Activated gamma-delta T cell treated with anti-CD3 and anti-CD28 coated beads, Interleukin-2, amount 50 U/mL, for 16 hours (primary cell): ENCODE measurements at regions not wholly inside any gene's neighbourhood (a gene's known extent, or its start where the extent isn't known, plus 50 kb on each side); places are given as distances from the start of the nearest gene placed in this dataset.

Source experiments
- DNase-seq: peaks from one replicate; pipeline ENCODE4 v3.0.0-alpha.2; 2020; ENCODE audit warnings: low read depth

GRCh38 chr14:49464885-49465284, 121.3 kb downstream of the RPS29 start:
- DNase-seq = no peak

GRCh38 chr14:49463146-49463545, 123.0 kb downstream of the RPS29 start:
- no peak for DNase-seq

- DNase-seq = peak; percentile 14
Measured at GRCh38 chr14:49461529-49462401, 124.4 kb downstream of the RPS29 start.

GRCh38 chr14:49460662-49461061, 125.5 kb downstream of the RPS29 start:
- DNase-seq = no peak

- no peak for DNase-seq
Measured at GRCh38 chr14:49456589-49456988, 129.6 kb downstream of the RPS29 start.

- DNase-seq = no peak
Measured at GRCh38 chr14:49451938-49452337, 134.2 kb downstream of the RPS29 start.

- DNase-seq = no peak
Measured at GRCh38 chr14:49449749-49450148, 136.4 kb downstream of the RPS29 start.

GRCh38 chr14:49447540-49448107, 138.6 kb downstream of the RPS29 start:
- DNase-seq = no peak

GRCh38 chr14:49446801-49447200, 139.4 kb downstream of the RPS29 start:
- no peak for DNase-seq

GRCh38 chr14:49438256-49438770, 147.9 kb downstream of the RPS29 start:
- DNase-seq = no peak

- DNase-seq = no peak
Measured at GRCh38 chr14:49428076-49428475, 158.1 kb downstream of the RPS29 start.

- DNase-seq = no peak
Measured at GRCh38 chr14:49427117-49427516, 159.1 kb downstream of the RPS29 start.

- DNase-seq = no peak
Measured at GRCh38 chr14:49425921-49426320, 160.3 kb downstream of the RPS29 start.

GRCh38 chr14:49424436-49425331, 161.5 kb downstream of the RPS29 start:
- DNase-seq = no peak

- DNase-seq = no peak
Measured at GRCh38 chr14:49420201-49420600, 166.0 kb downstream of the RPS29 start.

- no peak for DNase-seq
Measured at GRCh38 chr14:49418789-49419188, 167.4 kb downstream of the RPS29 start.

- no peak for DNase-seq
Measured at GRCh38 chr14:49417790-49418189, 168.4 kb downstream of the RPS29 start.

GRCh38 chr14:49408187-49408933, 177.8 kb downstream of the RPS29 start:
- DNase-seq = no peak

- DNase-seq = no peak
Measured at GRCh38 chr14:49405291-49405690, 180.9 kb downstream of the RPS29 start.

GRCh38 chr14:49401373-49401772, 184.8 kb downstream of the RPS29 start:
- no peak for DNase-seq

- no peak for DNase-seq
Measured at GRCh38 chr14:49396801-49397200, 189.4 kb downstream of the RPS29 start.

- DNase-seq = no peak
Measured at GRCh38 chr14:49381778-49382177, 204.4 kb downstream of the RPS29 start.
